IMR-90 (cell line): ENCODE measurements at regions not wholly inside any gene's neighbourhood (a gene's known extent, or its start where the extent isn't known, plus 50 kb on each side); places are given as distances from the start of the nearest gene placed in this dataset.

Source experiments
- CEBPB ChIP-seq: IDR thresholded peaks from 2 replicates; pipeline ENCODE4 v1.6.1; 2012; ENCODE audit warnings: low read depth, low read length, improper control_type of control experiment
- CTCF ChIP-seq: conservative IDR thresholded peaks from 2 replicates; pipeline ENCODE4 v1.5.1; 2012; ENCODE audit warnings: mild to moderate bottlenecking, low read depth, low read length, improper control_type of control experiment
- ELK1 ChIP-seq: fragments of 150-350 bp; IDR thresholded peaks from 2 replicates; pipeline ENCODE4 v1.6.1; 2016; ENCODE audit warnings: low read depth, mild to moderate bottlenecking, low read length, moderate library complexity, borderline replicate concordance
- FOS ChIP-seq: fragments of 150-350 bp; IDR thresholded peaks from 2 replicates; pipeline ENCODE4 v1.6.1; 2016; ENCODE audit warnings: low read depth, low read length
- MAFK ChIP-seq: IDR thresholded peaks from 2 replicates; pipeline ENCODE4 v1.6.1; 2012; ENCODE audit warnings: low read depth, low read length, improper control_type of control experiment
- MAZ ChIP-seq: IDR thresholded peaks from 2 replicates; pipeline ENCODE4 v1.6.1; 2012; ENCODE audit warnings: low read depth, mild to moderate bottlenecking, low read length, improper control_type of control experiment, moderate library complexity, borderline replicate concordance
- POLR2A ChIP-seq: IDR thresholded peaks from 2 replicates; pipeline ENCODE4 v1.6.1; 2012; ENCODE audit warnings: mild to moderate bottlenecking, low read depth, low read length
- RAD21 ChIP-seq: IDR thresholded peaks from 2 replicates; pipeline ENCODE4 v1.6.1; 2012; ENCODE audit warnings: low read length, improper control_type of control experiment
- RCOR1 ChIP-seq: IDR thresholded peaks from 2 replicates; pipeline ENCODE4 v1.6.1; 2012; ENCODE audit warnings: mild to moderate bottlenecking, low read length, improper control_type of control experiment; ENCODE audit not compliant: insufficient replicate concordance
- RFX5 ChIP-seq: IDR thresholded peaks from 2 replicates; pipeline ENCODE4 v1.8.0; 2012; ENCODE audit warnings: low read depth, mild to moderate bottlenecking, low read length, moderate library complexity
- SMC3 ChIP-seq: fragments of 150-350 bp; IDR thresholded peaks from 2 replicates; pipeline ENCODE4 v1.6.1; 2016; ENCODE audit warnings: low read depth, mild to moderate bottlenecking, antibody characterized with exemption, low read length, moderate library complexity
- USF2 ChIP-seq: fragments of 150-350 bp; IDR thresholded peaks from 2 replicates; pipeline ENCODE4 v1.6.1; 2017; ENCODE audit warnings: mild to moderate bottlenecking, antibody characterized with exemption, low read length, low read depth

- no peak for TF ChIP-seq CTCF
- TF ChIP-seq RAD21 = no peak
- TF ChIP-seq RFX5 = no peak
- no peak for TF ChIP-seq MAZ
- TF ChIP-seq POLR2A = no peak
- TF ChIP-seq USF2 = no peak
- TF ChIP-seq CEBPB = no peak
- no peak for TF ChIP-seq FOS
- no peak for TF ChIP-seq ELK1
- TF ChIP-seq SMC3 = no peak
- no peak for TF ChIP-seq MAFK
- TF ChIP-seq RCOR1 = no peak
Observed at GRCh38 chr7:132652507-132652906, 76.2 kb upstream of the PLXNA4 start.
